HUES6 (cell line): ENCODE measurements at regions not wholly inside any gene's neighbourhood (a gene's known extent, or its start where the extent isn't known, plus 50 kb on each side); places are given as distances from the start of the nearest gene placed in this dataset.

Source experiments
- H3K27ac ChIP-seq: 2 replicates; pipeline ENCODE4 v1.7.0; 2013; ENCODE audit warnings: low read depth, mild to moderate bottlenecking, low read length, inconsistent platforms
- H3K27me3 ChIP-seq: 2 replicates; pipeline ENCODE4 v1.6.1; 2013; ENCODE audit warnings: low read length; ENCODE audit not compliant: control insufficient read depth, insufficient read depth
- H3K36me3 ChIP-seq: 2 replicates; pipeline ENCODE4 v1.6.1; 2013; ENCODE audit warnings: low read length; ENCODE audit not compliant: control insufficient read depth, insufficient read depth
- H3K4me1 ChIP-seq: 2 replicates; pipeline ENCODE4 v1.6.1; 2013; ENCODE audit warnings: low read length; ENCODE audit not compliant: control insufficient read depth, insufficient read depth
- H3K4me3 ChIP-seq: 2 replicates; pipeline ENCODE4 v1.5.1; 2013; ENCODE audit warnings: low read depth, low read length
- H3K9ac ChIP-seq: one replicate; pipeline ENCODE4 v1.6.1; 2013; ENCODE audit warnings: mild to moderate bottlenecking, low read length
- H3K9me3 ChIP-seq: 2 replicates; pipeline ENCODE4 v1.6.1; 2013; ENCODE audit warnings: low read depth, low read length; ENCODE audit not compliant: control insufficient read depth, insufficient read depth

GRCh38 chr18:73893880-73894279 lies 253.8 kb downstream of the FBXO15 start:
- no peak overlapping the region for H3K27ac ChIP-seq
- no peaks in the 10 kb centered on the region for H3K9me3 ChIP-seq
- no peak overlapping the region for H3K9ac ChIP-seq
- H3K4me3 ChIP-seq = no peak overlapping the region
- H3K36me3 ChIP-seq = no peaks in the 10 kb centered on the region
- peaks cover 29% of the 10 kb centered on the region for H3K4me1 ChIP-seq
- peaks cover 13% of the 10 kb centered on the region for H3K27me3 ChIP-seq

- Histone ChIP-seq H3K4me3 (0 out of 2 replicates have a peak overlapping the region, but pooled peaks have one; percentile 5), H3K27ac (no peak overlapping the region), H3K27me3 (no peaks in the 10 kb centered on the region), H3K9ac (no peak overlapping the region), H3K4me1 (peaks cover 29% of the 10 kb centered on the region), H3K9me3 (no peaks in the 10 kb centered on the region), H3K36me3 (no peaks in the 10 kb centered on the region)
These were observed 255.8 kb downstream of the FBXO15 start for GRCh38 chr18:73891572-73892421.

GRCh38 chr18:73888565-73888964 lies 259.1 kb downstream of the FBXO15 start:
- Histone ChIP-seq H3K27me3 (no peaks in the 10 kb centered on the region), H3K36me3 (no peaks in the 10 kb centered on the region), H3K9me3 (no peaks in the 10 kb centered on the region), H3K4me1 (peaks cover 17% of the 10 kb centered on the region), H3K9ac (no peak overlapping the region), H3K4me3 (no peak overlapping the region), H3K27ac (no peak overlapping the region)

- Histone ChIP-seq H3K9ac (no peak overlapping the region), H3K9me3 (no peaks in the 10 kb centered on the region), H3K36me3 (no peaks in the 10 kb centered on the region), H3K4me1 (peaks cover 17% of the 10 kb centered on the region), H3K27me3 (no peaks in the 10 kb centered on the region), H3K4me3 (no peak overlapping the region), H3K27ac (no peak overlapping the region)
These were observed 259.8 kb downstream of the FBXO15 start for GRCh38 chr18:73887801-73888200.

- Histone ChIP-seq H3K9ac (no peak overlapping the region), H3K27me3 (no peaks in the 10 kb centered on the region), H3K4me3 (no peak overlapping the region), H3K9me3 (no peaks in the 10 kb centered on the region; the same call in 1 of the 2 replicates), H3K36me3 (no peaks in the 10 kb centered on the region), H3K27ac (no peak overlapping the region), H3K4me1 (no peaks in the 10 kb centered on the region)
These were observed 262.8 kb downstream of the FBXO15 start for GRCh38 chr18:73884868-73885267.

- no peaks in the 10 kb centered on the region for H3K4me1 ChIP-seq
- H3K4me3 ChIP-seq = no peak overlapping the region
- no peaks in the 10 kb centered on the region; the same call in 1 of the 2 replicates for H3K9me3 ChIP-seq
- H3K9ac ChIP-seq = no peak overlapping the region
- no peaks in the 10 kb centered on the region for H3K36me3 ChIP-seq
- no peak overlapping the region for H3K27ac ChIP-seq
- no peaks in the 10 kb centered on the region for H3K27me3 ChIP-seq
These were observed 266.2 kb downstream of the FBXO15 start for GRCh38 chr18:73881396-73881917.

GRCh38 chr18:73880387-73880786 lies 267.2 kb downstream of the FBXO15 start:
- Histone ChIP-seq H3K27ac (no peak overlapping the region), H3K36me3 (no peaks in the 10 kb centered on the region), H3K9ac (no peak overlapping the region), H3K9me3 (no peaks in the 10 kb centered on the region; the same call in 1 of the 2 replicates), H3K4me3 (no peak overlapping the region), H3K4me1 (no peaks in the 10 kb centered on the region), H3K27me3 (no peaks in the 10 kb centered on the region)

- Histone ChIP-seq H3K4me3 (no peak overlapping the region), H3K27ac (no peak overlapping the region)
These were observed 267.9 kb downstream of the FBXO15 start for GRCh38 chr18:73879766-73880165.

GRCh38 chr18:73879328-73879727 lies 268.3 kb downstream of the FBXO15 start:
- H3K36me3 ChIP-seq = no peaks in the 10 kb centered on the region
- H3K4me1 ChIP-seq = no peaks in the 10 kb centered on the region
- no peak overlapping the region for H3K4me3 ChIP-seq
- H3K27ac ChIP-seq = no peak overlapping the region
- H3K9me3 ChIP-seq = no peaks in the 10 kb centered on the region; the same call in 1 of the 2 replicates
- H3K9ac ChIP-seq = no peak overlapping the region
- H3K27me3 ChIP-seq = no peaks in the 10 kb centered on the region

More at GRCh38 chr18:73879766-73880165, 267.9 kb downstream of the FBXO15 start:
- H3K9ac ChIP-seq = no peak overlapping the region
- no peaks in the 10 kb centered on the region for H3K27me3 ChIP-seq
- no peaks in the 10 kb centered on the region for H3K4me1 ChIP-seq
- H3K9me3 ChIP-seq = no peaks in the 10 kb centered on the region; the same call in 1 of the 2 replicates
- no peaks in the 10 kb centered on the region for H3K36me3 ChIP-seq

GRCh38 chr18:73869182-73869581 lies 278.5 kb downstream of the FBXO15 start:
- Histone ChIP-seq H3K27me3 (no peaks in the 10 kb centered on the region), H3K9me3 (no peaks in the 10 kb centered on the region), H3K4me3 (no peak overlapping the region), H3K9ac (no peak overlapping the region), H3K4me1 (no peaks in the 10 kb centered on the region), H3K36me3 (no peaks in the 10 kb centered on the region), H3K27ac (no peak overlapping the region)

- Histone ChIP-seq H3K36me3 (no peaks in the 10 kb centered on the region), H3K4me1 (no peaks in the 10 kb centered on the region), H3K9ac (no peak overlapping the region), H3K27me3 (no peaks in the 10 kb centered on the region), H3K27ac (no peak overlapping the region), H3K9me3 (no peaks in the 10 kb centered on the region), H3K4me3 (no peak overlapping the region)
These were observed 285.9 kb downstream of the FBXO15 start for GRCh38 chr18:73861771-73862170.
